Fibroblast of lung (primary cell): ENCODE measurements at regions not wholly inside any gene's neighbourhood (a gene's known extent, or its start where the extent isn't known, plus 50 kb on each side); places are given as distances from the start of the nearest gene placed in this dataset.

Source experiments
- EZH2 ChIP-seq: IDR thresholded peaks from 2 replicates; pipeline ENCODE4 v1.5.1; 2012; ENCODE audit warnings: low read length, control low read depth, mild to moderate bottlenecking; ENCODE audit errors: missing control alignments
- TF ChIP-seq, protein P1 (sequence below), 2 donors: IDR thresholded peaks in 1 of 2; conservative IDR thresholded peaks in 1 of 2; 1 replicate in 1 of 2; 2 replicates in 1 of 2; pipeline ENCODE4 v1.5.1; 2011 to 2012; ENCODE audit warnings: low read length in 2 of 2, control low read depth in 1 of 2, inconsistent platforms in 1 of 2, low read depth in 1 of 2, mild to moderate bottlenecking in 1 of 2

DNA sequence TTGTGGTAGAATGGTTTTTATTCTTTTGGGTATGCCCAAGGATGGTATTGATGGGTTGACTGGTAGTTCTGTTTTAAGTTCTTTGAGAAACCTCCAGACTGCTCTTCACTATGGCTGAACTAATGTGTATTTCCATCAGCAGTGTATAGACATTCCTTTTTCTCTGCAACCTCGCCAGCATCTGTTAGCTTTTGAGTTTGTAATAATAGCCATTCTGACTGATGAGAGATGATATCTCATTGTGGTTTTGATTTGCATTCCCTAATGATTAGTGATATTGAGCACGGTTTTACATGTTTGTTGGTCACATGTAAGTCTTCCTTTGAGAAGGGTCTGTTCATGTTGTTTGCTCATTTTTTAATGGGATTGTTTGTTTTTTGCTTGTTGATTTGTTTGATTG is 1348.7 kb upstream of the NXPH2 start:
- TF ChIP-seq, protein P1, sequence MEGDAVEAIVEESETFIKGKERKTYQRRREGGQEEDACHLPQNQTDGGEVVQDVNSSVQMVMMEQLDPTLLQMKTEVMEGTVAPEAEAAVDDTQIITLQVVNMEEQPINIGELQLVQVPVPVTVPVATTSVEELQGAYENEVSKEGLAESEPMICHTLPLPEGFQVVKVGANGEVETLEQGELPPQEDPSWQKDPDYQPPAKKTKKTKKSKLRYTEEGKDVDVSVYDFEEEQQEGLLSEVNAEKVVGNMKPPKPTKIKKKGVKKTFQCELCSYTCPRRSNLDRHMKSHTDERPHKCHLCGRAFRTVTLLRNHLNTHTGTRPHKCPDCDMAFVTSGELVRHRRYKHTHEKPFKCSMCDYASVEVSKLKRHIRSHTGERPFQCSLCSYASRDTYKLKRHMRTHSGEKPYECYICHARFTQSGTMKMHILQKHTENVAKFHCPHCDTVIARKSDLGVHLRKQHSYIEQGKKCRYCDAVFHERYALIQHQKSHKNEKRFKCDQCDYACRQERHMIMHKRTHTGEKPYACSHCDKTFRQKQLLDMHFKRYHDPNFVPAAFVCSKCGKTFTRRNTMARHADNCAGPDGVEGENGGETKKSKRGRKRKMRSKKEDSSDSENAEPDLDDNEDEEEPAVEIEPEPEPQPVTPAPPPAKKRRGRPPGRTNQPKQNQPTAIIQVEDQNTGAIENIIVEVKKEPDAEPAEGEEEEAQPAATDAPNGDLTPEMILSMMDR (conservative IDR thresholded peaks at IDR 0.05 in 1 of 2, IDR thresholded peaks at IDR 0.05 in 1 of 2; ENCODE audit: low read depth in 1 of 2, low read length in 2 of 2) = no peak
- no peak for TF ChIP-seq EZH2
